Transverse colon (tissue), 4 donors: ENCODE measurements at regions not wholly inside any gene's neighbourhood (a gene's known extent, or its start where the extent isn't known, plus 50 kb on each side); places are given as distances from the start of the nearest gene placed in this dataset.

Experiments used
- EP300 ChIP-seq: sonication (generic); formaldehyde crosslinking; IDR thresholded peaks from one replicate; pipeline ENCODE4 v1.6.1; 2017; ENCODE audit warnings: antibody characterized with exemption, low read depth
- POLR2A ChIP-seq: fragments of 450-650 bp; IDR thresholded peaks from one replicate; pipeline ENCODE4 v1.6.1; 2016; ENCODE audit warnings: antibody characterized with exemption, mild to moderate bottlenecking, moderate library complexity
- POLR2AphosphoS5 ChIP-seq, 3 donors: sonication (generic); formaldehyde crosslinking; IDR thresholded peaks; one replicate each; pipeline ENCODE4 v1.6.1; 2016; ENCODE audit warnings: antibody characterized with exemption in 3 of 3
- TF ChIP-seq, protein P1 (sequence below), 5 experiments: fragments of 200-600 bp in 3 of 5; fragments of 450-650 bp in 2 of 5; sonication (generic) in 3 of 5; IDR thresholded peaks; 1 replicate in 2 of 5; 2 replicates in 3 of 5; pipeline ENCODE4 v1.5.1; 2016 to 2017; ENCODE audit warnings: antibody characterized with exemption in 5 of 5, inconsistent platforms in 3 of 5, mild to moderate bottlenecking in 2 of 5, moderate library complexity in 1 of 5

DNA sequence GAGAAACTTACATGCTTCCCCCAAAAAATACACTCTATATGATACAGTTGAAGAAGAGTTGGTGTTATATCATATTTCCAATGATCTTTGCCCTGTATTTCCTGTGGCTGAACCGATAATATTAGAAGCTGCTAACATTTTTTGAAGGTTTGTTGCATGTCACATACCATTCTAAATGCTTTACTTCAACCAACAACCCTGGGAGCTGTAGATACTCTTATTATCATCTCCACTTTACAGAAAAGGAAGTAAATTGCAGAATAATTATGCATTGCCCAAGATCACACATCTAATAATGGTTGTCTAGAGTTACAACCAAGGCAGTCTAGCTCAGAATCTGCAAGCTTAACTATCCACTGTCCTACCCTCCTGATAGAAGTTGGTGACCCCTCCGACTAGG lies 182.8 kb downstream of the NUAK1 start:
- TF ChIP-seq, protein P1, sequence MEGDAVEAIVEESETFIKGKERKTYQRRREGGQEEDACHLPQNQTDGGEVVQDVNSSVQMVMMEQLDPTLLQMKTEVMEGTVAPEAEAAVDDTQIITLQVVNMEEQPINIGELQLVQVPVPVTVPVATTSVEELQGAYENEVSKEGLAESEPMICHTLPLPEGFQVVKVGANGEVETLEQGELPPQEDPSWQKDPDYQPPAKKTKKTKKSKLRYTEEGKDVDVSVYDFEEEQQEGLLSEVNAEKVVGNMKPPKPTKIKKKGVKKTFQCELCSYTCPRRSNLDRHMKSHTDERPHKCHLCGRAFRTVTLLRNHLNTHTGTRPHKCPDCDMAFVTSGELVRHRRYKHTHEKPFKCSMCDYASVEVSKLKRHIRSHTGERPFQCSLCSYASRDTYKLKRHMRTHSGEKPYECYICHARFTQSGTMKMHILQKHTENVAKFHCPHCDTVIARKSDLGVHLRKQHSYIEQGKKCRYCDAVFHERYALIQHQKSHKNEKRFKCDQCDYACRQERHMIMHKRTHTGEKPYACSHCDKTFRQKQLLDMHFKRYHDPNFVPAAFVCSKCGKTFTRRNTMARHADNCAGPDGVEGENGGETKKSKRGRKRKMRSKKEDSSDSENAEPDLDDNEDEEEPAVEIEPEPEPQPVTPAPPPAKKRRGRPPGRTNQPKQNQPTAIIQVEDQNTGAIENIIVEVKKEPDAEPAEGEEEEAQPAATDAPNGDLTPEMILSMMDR (IDR thresholded peaks at IDR 0.05) = no peak
- TF ChIP-seq EP300 = no peak
- no peak for TF ChIP-seq POLR2AphosphoS5 (IDR thresholded peaks at IDR 0.05)
- TF ChIP-seq POLR2A = no peak
